H1 (cell line): ENCODE measurements at regions not wholly inside any gene's neighbourhood (a gene's known extent, or its start where the extent isn't known, plus 50 kb on each side); places are given as distances from the start of the nearest gene placed in this dataset.

Source experiments
- CTCF ChIA-PET: fragments of 300-600 bp; sonication (Branson Sonifier 250); formaldehyde crosslinking; loops from one replicate; lab custom pipeline; 2021; ENCODE audit not compliant: partially characterized antibody; lab: Charles Lee
- POLR2A ChIA-PET: fragments of 300-600 bp; sonication (Branson Sonifier 250); formaldehyde crosslinking; loops from one replicate; lab custom pipeline; 2021; ENCODE audit warnings: inconsistent platforms; ENCODE audit not compliant: partially characterized antibody; lab: Charles Lee
- DNase-seq, 2 experiments: peaks; one replicate each; pipeline versions ENCODE4 v3.0.0 to v3.0.0-alpha.2; 2010 to 2022; ENCODE audit warnings: low spot score in 2 of 2, low read depth in 1 of 2, mixed read lengths in 1 of 2
- FAIRE-seq: peaks from 2 replicates; lab custom pipeline; 2011; peaks lifted over from hg19 to GRCh38; lab: Jason Lieb, UNC
- H2AFZ ChIP-seq: 2 replicates; pipeline ENCODE4 v1.8.1; 2012; ENCODE audit warnings: low read length, inconsistent platforms
- H2AK5ac ChIP-seq: 2 replicates; pipeline ENCODE4 v1.6.1; 2013; ENCODE audit warnings: low read depth, low read length
- H2BK120ac ChIP-seq: replicated peaks from 2 replicates; pipeline ENCODE3; 2013; ENCODE audit warnings: low read depth, low read length, inconsistent platforms
- H2BK12ac ChIP-seq: 2 replicates; pipeline ENCODE4 v1.6.1; 2013; ENCODE audit warnings: low read depth, low read length
- H2BK15ac ChIP-seq: 2 replicates; pipeline ENCODE4 v1.6.1; 2013; ENCODE audit warnings: low read length
- H2BK20ac ChIP-seq: 2 replicates; pipeline ENCODE4 v1.6.1; 2013; ENCODE audit warnings: low read length
- H2BK5ac ChIP-seq: 2 replicates; pipeline ENCODE4 v1.6.1; 2013; ENCODE audit warnings: low read depth, low read length
- H3K14ac ChIP-seq: 2 replicates; pipeline ENCODE4 v1.6.1; 2013; ENCODE audit warnings: inconsistent platforms; ENCODE audit not compliant: insufficient read length
- H3K18ac ChIP-seq: 2 replicates; pipeline ENCODE4 v1.6.1; 2013; ENCODE audit warnings: low read length; ENCODE audit errors: extremely low read depth
- H3K23ac ChIP-seq: 2 replicates; pipeline ENCODE4 v1.6.1; 2013; ENCODE audit warnings: inconsistent platforms; ENCODE audit not compliant: insufficient read length
- H3K23me2 ChIP-seq: 2 replicates; pipeline ENCODE4 v1.6.1; 2013; ENCODE audit warnings: low read depth, low read length
- H3K27ac ChIP-seq: 2 replicates; pipeline ENCODE4 v1.6.1; 2011; ENCODE audit warnings: low read depth, low read length, inconsistent platforms
- H3K27me3 ChIP-seq, 4 experiments: replicated peaks in 1 of 4; 1 replicate in 1 of 4; 2 replicates in 3 of 4; pipeline versions ENCODE4 v1.6.1 to v1.8.1; 2011 to 2013; ENCODE audit warnings: low read length in 3 of 4, mild to moderate bottlenecking in 3 of 4, inconsistent platforms in 2 of 4, mixed read lengths in 2 of 4, moderate library complexity in 1 of 4; ENCODE audit not compliant: control insufficient read depth in 3 of 4, insufficient read depth in 3 of 4; ENCODE audit errors: extremely low read depth in 1 of 4
- H3K36me3 ChIP-seq, 4 experiments: 2 replicates each; pipeline versions ENCODE4 v1.6.1 to v1.8.1; 2011 to 2013; ENCODE audit warnings: mild to moderate bottlenecking in 4 of 4, low read length in 3 of 4, moderate library complexity in 2 of 4, control low read depth in 1 of 4, inconsistent platforms in 1 of 4; ENCODE audit not compliant: insufficient read depth in 4 of 4, control insufficient read depth in 2 of 4
- H3K4ac ChIP-seq: replicated peaks from 2 replicates; pipeline ENCODE3; 2013; ENCODE audit warnings: low read length, low read depth, mixed read lengths, inconsistent platforms; ENCODE audit not compliant: insufficient read length
- H3K4me1 ChIP-seq, 4 experiments: replicated peaks in 1 of 4; 1 replicate in 1 of 4; 2 replicates in 3 of 4; pipeline versions ENCODE4 v1.6.1 to v1.8.1; 2011 to 2013; ENCODE audit warnings: low read length in 3 of 4, inconsistent platforms in 2 of 4, mixed read lengths in 1 of 4; ENCODE audit not compliant: insufficient read depth in 4 of 4, control insufficient read depth in 3 of 4
- H3K4me2 ChIP-seq, 2 experiments: 2 replicates each; pipeline versions ENCODE4 v1.6.1 to v1.8.1; 2011 to 2013; ENCODE audit warnings: low read depth in 2 of 2, low read length in 2 of 2, control low read depth in 1 of 2, inconsistent platforms in 1 of 2, mild to moderate bottlenecking in 1 of 2; ENCODE audit not compliant: insufficient read depth in 1 of 2
- H3K4me3 ChIP-seq, 4 experiments: fragments of 200-600, 300-600 bp in 1 of 4; sonication (generic), shearing (Covaris generic), sonication (Bioruptor Twin) in 1 of 4; 2 replicates each; pipeline versions ENCODE4 v1.5.1 to v1.8.1; 2011 to 2016; ENCODE audit warnings: low read length in 4 of 4, low read depth in 3 of 4, control low read depth in 2 of 4, inconsistent platforms in 2 of 4, mild to moderate bottlenecking in 2 of 4, mixed read lengths in 1 of 4, moderate library complexity in 1 of 4; ENCODE audit not compliant: insufficient read depth in 2 of 4; ENCODE audit errors: extremely low read depth in 1 of 4
- H3K56ac ChIP-seq: replicated peaks from 2 replicates; pipeline ENCODE3; 2013; ENCODE audit warnings: low read depth, mild to moderate bottlenecking, mixed read lengths, low read length, inconsistent platforms; ENCODE audit not compliant: insufficient read length
- H3K79me1 ChIP-seq: 2 replicates; pipeline ENCODE4 v1.6.1; 2013; ENCODE audit warnings: low read depth, low read length, control low read depth
- H3K79me2 ChIP-seq, 2 experiments: 2 replicates each; pipeline versions ENCODE4 v1.6.1 to v1.8.1; 2012 to 2013; ENCODE audit warnings: low read length in 2 of 2, mild to moderate bottlenecking in 2 of 2, inconsistent platforms in 1 of 2; ENCODE audit not compliant: insufficient read depth in 2 of 2, control insufficient read depth in 1 of 2
- H3K9ac ChIP-seq, 4 experiments: replicated peaks in 1 of 4; 1 replicate in 1 of 4; 2 replicates in 3 of 4; pipeline versions ENCODE4 v1.6.1 to v1.8.1; 2011 to 2013; ENCODE audit warnings: low read depth in 3 of 4, low read length in 3 of 4, control low read depth in 2 of 4, mild to moderate bottlenecking in 2 of 4, moderate library complexity in 2 of 4, inconsistent platforms in 1 of 4; ENCODE audit errors: extremely low read depth in 1 of 4
- H3K9me3 ChIP-seq, 2 experiments: 2 replicates each; pipeline versions ENCODE4 v1.6.1 to v1.8.1; 2012 to 2013; ENCODE audit warnings: mild to moderate bottlenecking in 2 of 2, moderate library complexity in 2 of 2, control low read depth in 1 of 2, inconsistent platforms in 1 of 2, low read depth in 1 of 2, low read length in 1 of 2, mixed read lengths in 1 of 2; ENCODE audit not compliant: insufficient read depth in 2 of 2
- H4K20me1 ChIP-seq, 2 experiments: replicated peaks in 1 of 2; 2 replicates each; pipeline versions ENCODE3 to v1.8.1; 2011 to 2013; ENCODE audit warnings: inconsistent platforms in 2 of 2, low read length in 2 of 2, mild to moderate bottlenecking in 1 of 2; ENCODE audit not compliant: insufficient read depth in 2 of 2, control insufficient read depth in 1 of 2
- H4K5ac ChIP-seq: 2 replicates; pipeline ENCODE4 v1.6.1; 2013; ENCODE audit warnings: low read length, low read depth, mixed read lengths, inconsistent platforms; ENCODE audit not compliant: insufficient read length
- H4K8ac ChIP-seq: 2 replicates; pipeline ENCODE4 v1.8.0; 2013; ENCODE audit warnings: mild to moderate bottlenecking, moderate library complexity, low read length, inconsistent platforms; ENCODE audit not compliant: insufficient read depth; ENCODE audit errors: extremely low read depth
- H4K91ac ChIP-seq: replicated peaks from 2 replicates; pipeline ENCODE3; 2013; ENCODE audit warnings: low read length, mixed read lengths, inconsistent platforms; ENCODE audit not compliant: insufficient read length
- CREB1 ChIP-seq: IDR thresholded peaks from 2 replicates; pipeline ENCODE4 v1.6.1; 2012; ENCODE audit warnings: inconsistent platforms
- E2F6 ChIP-seq: IDR thresholded peaks from 2 replicates; pipeline ENCODE4 v1.6.1; 2012; ENCODE audit warnings: inconsistent platforms
- KDM1A ChIP-seq: fragments of 200-600, 300-600 bp; sonication (generic); IDR thresholded peaks from 2 replicates; pipeline ENCODE4 v1.7.1; 2016; ENCODE audit warnings: mild to moderate bottlenecking, low read length, borderline replicate concordance
- NANOG ChIP-seq: IDR thresholded peaks from 2 replicates; pipeline ENCODE4 v1.6.1; 2011; ENCODE audit warnings: low read length, low read depth, mild to moderate bottlenecking, inconsistent platforms; ENCODE audit not compliant: insufficient read depth, poor library complexity, severe bottlenecking
- POLR2A ChIP-seq, 2 experiments: IDR thresholded peaks; 1 replicate in 1 of 2; 2 replicates in 1 of 2; pipeline ENCODE4 v1.6.1; 2011; ENCODE audit warnings: low read depth in 2 of 2, low read length in 2 of 2, mild to moderate bottlenecking in 2 of 2; ENCODE audit errors: control extremely low read depth in 1 of 2
- RAD21 ChIP-seq, 2 experiments: IDR thresholded peaks in 1 of 2; conservative IDR thresholded peaks in 1 of 2; 2 replicates each; pipeline ENCODE4 v1.6.1; 2011; ENCODE audit warnings: low read depth in 2 of 2, low read length in 2 of 2, improper control_type of control experiment in 1 of 2, inconsistent platforms in 1 of 2, mild to moderate bottlenecking in 1 of 2, moderate library complexity in 1 of 2
- RFX5 ChIP-seq: IDR thresholded peaks from 2 replicates; pipeline ENCODE4 v1.6.1; 2011; ENCODE audit warnings: low read depth, low read length, improper control_type of control experiment, borderline replicate concordance
- SIN3A ChIP-seq, 2 experiments: IDR thresholded peaks in 1 of 2; conservative IDR thresholded peaks in 1 of 2; 2 replicates each; pipeline ENCODE4 v1.6.1; 2011 to 2012; ENCODE audit warnings: low read length in 2 of 2, improper control_type of control experiment in 1 of 2, low read depth in 1 of 2, mild to moderate bottlenecking in 1 of 2
- SUZ12 ChIP-seq: fragments of 200-600 bp; sonication (generic); IDR thresholded peaks from 2 replicates; pipeline ENCODE4 v1.6.1; 2012; ENCODE audit warnings: mild to moderate bottlenecking, inconsistent platforms, low read length, moderate library complexity, mixed read lengths
- WGBS, 2 experiments: shearing (Covaris generic) in 1 of 2; methylation state at CpG; one replicate each; pipeline versions ENCODE4 v1.1.6 to v1.1.7; 2013 to 2015; ENCODE audit warnings: low lambda C conversion rate in 2 of 2, mixed read lengths in 2 of 2, inconsistent platforms in 1 of 2, low coverage in 1 of 2, missing lambda C conversion rate in 1 of 2; ENCODE audit not compliant: insufficient replicate concordance in 2 of 2, insufficient coverage in 1 of 2, insufficient read length in 1 of 2; ENCODE audit errors: extremely low coverage in 1 of 2, missing lambda C conversion rate in 1 of 2; 5-methylcytosine and 5-hydroxymethylcytosine counted together
- TF ChIP-seq, protein P1 (sequence below): IDR thresholded peaks from 2 replicates; pipeline ENCODE4 v1.6.1; 2012; ENCODE audit warnings: inconsistent platforms
- TF ChIP-seq, protein P2 (sequence below), 3 experiments: IDR thresholded peaks; 1 replicate in 2 of 3; 2 replicates in 1 of 3; pipeline versions ENCODE4 v1.5.1 to v1.6.1; 2011; ENCODE audit warnings: low read length in 3 of 3, mild to moderate bottlenecking in 3 of 3, inconsistent platforms in 2 of 3, low read depth in 1 of 3, moderate library complexity in 1 of 3; ENCODE audit not compliant: insufficient read depth in 1 of 3; ENCODE audit errors: control extremely low read depth in 1 of 3

- H3K27ac ChIP-seq: no peak overlapping the region
- no peak overlapping the region for H2BK120ac ChIP-seq
- H3K79me1 ChIP-seq: no peaks in the 10 kb centered on the region
- no peaks in the 10 kb centered on the region for H3K27me3 ChIP-seq
- H3K14ac ChIP-seq: no peak overlapping the region
- CTCF ChIA-PET: no interaction called here
- H2AK5ac ChIP-seq: no peak overlapping the region
- H4K20me1 ChIP-seq: no peaks in the 10 kb centered on the region
- no peaks in the 10 kb centered on the region for H3K79me2 ChIP-seq
- no peak overlapping the region for H2BK5ac ChIP-seq
- DNase-seq (no peak), FAIRE-seq (no peak)
- no peaks in the 10 kb centered on the region for H3K23me2 ChIP-seq
- H3K9me3 ChIP-seq: no peaks in the 10 kb centered on the region
- H3K4me3 ChIP-seq: no peak overlapping the region
- H3K56ac ChIP-seq: no peak overlapping the region
- H2AFZ ChIP-seq: no peak overlapping the region
- no peak overlapping the region for H2BK20ac ChIP-seq
- WGBS, 2 experiments: 98% methylated on average over 2 of the region's 2 CpGs; no CpG with 5 or more reads in 1 of the 2 experiments
- POLR2A ChIA-PET: no interaction called here
- no peak overlapping the region for H2BK12ac ChIP-seq
- H3K18ac ChIP-seq: no peak overlapping the region
- H2BK15ac ChIP-seq: no peak overlapping the region
- no peak overlapping the region for H3K9ac ChIP-seq
- H3K4me1 ChIP-seq: no peaks in the 10 kb centered on the region
- H3K4me2 ChIP-seq: no peak overlapping the region
- no peak overlapping the region for H3K23ac ChIP-seq
- H3K4ac ChIP-seq: no peak overlapping the region
- H4K91ac ChIP-seq: no peak overlapping the region
- no peak overlapping the region; the same call in 1 of the 2 replicates for H4K8ac ChIP-seq
- H4K5ac ChIP-seq: no peak overlapping the region
- no peaks in the 10 kb centered on the region for H3K36me3 ChIP-seq
- TF ChIP-seq, protein P1, sequence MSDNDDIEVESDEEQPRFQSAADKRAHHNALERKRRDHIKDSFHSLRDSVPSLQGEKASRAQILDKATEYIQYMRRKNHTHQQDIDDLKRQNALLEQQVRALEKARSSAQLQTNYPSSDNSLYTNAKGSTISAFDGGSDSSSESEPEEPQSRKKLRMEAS: no peak
- no peak for TF ChIP-seq E2F6
- no peak for TF ChIP-seq SUZ12
- no peak for TF ChIP-seq KDM1A
- no peak for TF ChIP-seq RAD21 (IDR thresholded peaks at IDR 0.05 in 1 of 2, conservative IDR thresholded peaks at IDR 0.05 in 1 of 2; ENCODE audit: low read depth in 2 of 2, low read length in 2 of 2)
- no peak for TF ChIP-seq NANOG
- TF ChIP-seq CREB1: no peak
- TF ChIP-seq POLR2A (IDR thresholded peaks at IDR 0.05; ENCODE audit: control extremely low read depth in 1 of 2, low read depth in 2 of 2, low read length in 2 of 2): no peak
- TF ChIP-seq SIN3A (conservative IDR thresholded peaks at IDR 0.05 in 1 of 2, IDR thresholded peaks at IDR 0.05 in 1 of 2; ENCODE audit: low read depth in 1 of 2, low read length in 2 of 2): no peak
- TF ChIP-seq, protein P2, sequence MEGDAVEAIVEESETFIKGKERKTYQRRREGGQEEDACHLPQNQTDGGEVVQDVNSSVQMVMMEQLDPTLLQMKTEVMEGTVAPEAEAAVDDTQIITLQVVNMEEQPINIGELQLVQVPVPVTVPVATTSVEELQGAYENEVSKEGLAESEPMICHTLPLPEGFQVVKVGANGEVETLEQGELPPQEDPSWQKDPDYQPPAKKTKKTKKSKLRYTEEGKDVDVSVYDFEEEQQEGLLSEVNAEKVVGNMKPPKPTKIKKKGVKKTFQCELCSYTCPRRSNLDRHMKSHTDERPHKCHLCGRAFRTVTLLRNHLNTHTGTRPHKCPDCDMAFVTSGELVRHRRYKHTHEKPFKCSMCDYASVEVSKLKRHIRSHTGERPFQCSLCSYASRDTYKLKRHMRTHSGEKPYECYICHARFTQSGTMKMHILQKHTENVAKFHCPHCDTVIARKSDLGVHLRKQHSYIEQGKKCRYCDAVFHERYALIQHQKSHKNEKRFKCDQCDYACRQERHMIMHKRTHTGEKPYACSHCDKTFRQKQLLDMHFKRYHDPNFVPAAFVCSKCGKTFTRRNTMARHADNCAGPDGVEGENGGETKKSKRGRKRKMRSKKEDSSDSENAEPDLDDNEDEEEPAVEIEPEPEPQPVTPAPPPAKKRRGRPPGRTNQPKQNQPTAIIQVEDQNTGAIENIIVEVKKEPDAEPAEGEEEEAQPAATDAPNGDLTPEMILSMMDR (IDR thresholded peaks at IDR 0.05; ENCODE audit: control extremely low read depth in 1 of 3, insufficient read depth in 1 of 3, low read depth in 1 of 3, low read length in 3 of 3): no peak
- no peak for TF ChIP-seq RFX5
Measured at GRCh38 chr1:118615066-118615465, 373.1 kb downstream of the TBX15 start.
